GM21717 (cell line): ENCODE measurements at regions not wholly inside any gene's neighbourhood (a gene's known extent, or its start where the extent isn't known, plus 50 kb on each side); places are given as distances from the start of the nearest gene placed in this dataset.
"Not testable (repeated sequence)": the region's sequence is repeated elsewhere in the genome, so short reads cannot be mapped to it uniquely, and the experiment has no call there.

Source experiments
- ATAC-seq: cut with Tn5 transposase; IDR thresholded peaks from one replicate; pipeline ENCODE4 v1.9.1; 2021; ENCODE audit warnings: mild to moderate bottlenecking, moderate library complexity; ENCODE audit not compliant: unreplicated experiment

DNA sequence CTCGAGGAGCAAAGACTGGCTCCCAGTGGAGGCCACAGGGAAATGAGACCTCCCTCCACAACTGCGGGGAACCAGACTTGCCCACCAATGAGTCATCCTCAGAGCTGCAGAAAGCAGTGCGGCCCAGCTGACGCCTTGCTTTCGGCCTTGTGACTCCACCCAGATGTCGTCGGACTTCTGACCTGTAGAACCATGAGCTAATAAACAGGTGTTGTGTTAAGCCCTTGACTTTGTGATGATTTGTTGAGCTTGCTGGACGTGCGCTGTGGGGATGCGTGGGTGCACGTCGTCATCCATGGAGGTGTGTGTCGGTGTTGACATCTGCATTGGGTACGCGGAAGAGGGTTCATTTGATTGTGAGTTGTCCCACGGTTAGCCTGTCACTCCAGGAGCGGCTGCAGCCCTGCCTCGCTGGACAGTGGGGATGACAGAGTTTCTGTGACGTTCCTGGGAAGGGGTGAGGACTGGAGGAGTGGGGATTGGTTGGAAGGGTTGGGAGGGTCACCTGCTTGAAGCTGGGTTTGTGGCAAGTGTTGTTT lies 154.1 kb downstream of the SH3BP4 start:
- ATAC-seq, result no peak

GRCh38 chr2:235106874-235107639 lies 155.2 kb downstream of the SH3BP4 start:
- ATAC-seq, result no peak

DNA sequence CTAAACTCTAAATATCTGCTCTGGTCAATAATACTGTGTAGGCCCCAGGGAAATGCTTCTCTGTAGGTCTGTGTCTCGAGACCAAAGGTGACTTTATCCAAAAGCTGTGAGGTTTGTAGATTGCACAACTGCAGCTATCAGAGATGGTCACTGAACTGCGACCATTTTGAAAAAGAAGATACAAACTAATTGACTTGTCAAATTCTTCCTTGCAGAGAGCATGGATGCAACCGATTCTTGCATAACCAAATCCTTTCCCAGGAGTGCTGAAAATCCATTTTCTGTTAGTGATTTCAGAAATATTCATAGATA lies 155.8 kb downstream of the SH3BP4 start:
- ATAC-seq, result no peak

DNA sequence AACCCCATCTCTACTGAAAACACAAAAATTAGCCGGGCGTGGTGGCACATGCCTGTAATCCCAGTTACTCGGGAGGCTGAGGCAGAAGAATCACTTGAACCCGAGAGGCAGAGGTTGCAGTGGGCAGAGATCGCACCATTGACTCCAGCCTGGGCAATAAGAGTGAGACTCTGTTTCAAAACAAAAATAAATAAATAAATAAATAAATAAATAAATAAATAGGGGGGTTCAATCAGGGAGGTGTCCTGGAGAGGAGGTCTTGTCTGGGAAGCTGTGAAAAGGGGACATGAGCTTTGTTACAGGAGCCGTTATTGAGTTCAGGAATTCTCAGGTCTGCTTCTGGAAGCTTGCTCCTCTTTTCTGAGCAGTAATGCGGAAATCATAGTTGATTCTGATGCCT lies 157.7 kb downstream of the SH3BP4 start:
- ATAC-seq, result not testable (repeated sequence)

DNA sequence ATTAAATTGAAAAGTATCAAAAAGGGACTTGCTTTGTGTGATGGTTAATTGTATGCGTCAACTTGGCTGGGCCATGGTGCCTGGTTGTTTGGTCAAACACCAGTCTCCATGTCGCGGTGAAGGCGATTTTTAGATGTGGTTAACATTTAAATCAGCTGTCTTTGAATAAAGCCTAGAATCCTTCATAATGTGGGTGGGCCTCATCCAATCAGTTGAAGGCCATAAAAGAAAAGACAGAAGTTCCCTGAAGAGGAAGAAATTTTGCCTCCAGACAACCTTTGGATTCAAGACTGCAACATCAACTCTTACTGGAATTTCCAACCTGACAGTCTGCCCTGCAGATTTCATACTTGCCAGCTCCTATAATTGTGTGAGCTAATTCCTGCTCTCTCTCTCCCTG lies 160.5 kb downstream of the SH3BP4 start:
- no peak for ATAC-seq

DNA sequence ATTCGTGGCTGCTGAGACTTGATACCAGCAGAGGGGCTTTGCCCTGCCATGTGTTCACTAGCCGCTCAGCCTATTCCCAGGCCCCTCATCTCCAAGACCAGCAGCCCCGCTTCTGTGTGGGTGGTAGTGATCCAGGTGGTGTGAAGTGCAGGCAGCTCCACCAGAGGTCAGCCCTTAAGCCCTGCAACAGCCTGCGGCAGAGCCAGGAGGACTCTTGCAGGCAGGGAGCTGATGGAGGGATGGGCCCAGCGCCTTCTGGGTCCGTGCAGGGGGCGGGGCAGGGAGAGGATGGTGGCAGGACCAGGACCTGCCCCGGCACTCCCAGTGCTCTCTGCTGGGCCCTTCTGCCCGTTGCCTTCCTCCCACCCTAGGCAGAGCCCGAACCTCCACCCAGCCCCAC lies 162.0 kb downstream of the SH3BP4 start:
- ATAC-seq, result no peak

GRCh38 chr2:235114286-235114685 lies 162.5 kb downstream of the SH3BP4 start:
- ATAC-seq, result no peak

GRCh38 chr2:235115521-235115920 lies 163.7 kb downstream of the SH3BP4 start:
- ATAC-seq, result no peak

- ATAC-seq, result no peak
Observed at GRCh38 chr2:235116885-235117492, 165.2 kb downstream of the SH3BP4 start.

DNA sequence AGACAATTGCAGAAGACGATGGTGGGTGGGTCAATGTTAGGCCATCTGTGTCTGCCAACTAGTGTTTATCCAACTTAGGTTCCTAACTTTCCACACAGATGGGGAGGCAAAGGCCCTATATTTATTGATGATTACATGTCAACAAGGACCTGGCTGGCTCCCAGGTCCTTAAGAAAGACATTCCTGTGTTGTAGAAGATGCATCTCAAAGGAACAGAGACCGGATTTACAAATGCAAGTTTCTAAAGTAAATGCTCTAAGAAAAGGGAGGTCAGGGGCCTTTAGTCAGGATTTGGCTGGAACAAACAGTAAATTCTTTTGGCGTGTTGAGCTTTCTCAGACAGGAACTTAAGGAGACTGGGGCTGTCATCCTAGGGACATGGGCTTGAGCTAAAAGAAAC lies 175.0 kb downstream of the SH3BP4 start:
- ATAC-seq, result no peak

DNA sequence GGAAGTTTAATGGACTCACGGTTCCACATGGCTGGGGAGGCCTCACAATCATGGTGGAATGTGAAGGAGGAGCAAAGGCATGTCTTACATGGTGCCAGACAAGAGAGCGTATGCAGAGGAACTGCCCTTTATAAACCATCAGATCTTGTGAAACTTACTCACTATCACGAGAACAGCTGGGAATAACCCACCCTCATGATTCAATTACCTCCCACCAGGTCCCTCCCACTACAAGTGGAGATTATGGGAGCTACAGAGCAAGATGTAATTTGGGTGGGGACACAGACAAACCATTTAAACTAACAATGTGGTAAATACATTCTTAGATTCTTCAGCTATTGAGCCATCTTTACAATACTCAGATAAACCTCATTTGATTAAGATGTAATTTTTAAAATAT lies 176.1 kb downstream of the SH3BP4 start:
- ATAC-seq, result no peak

DNA sequence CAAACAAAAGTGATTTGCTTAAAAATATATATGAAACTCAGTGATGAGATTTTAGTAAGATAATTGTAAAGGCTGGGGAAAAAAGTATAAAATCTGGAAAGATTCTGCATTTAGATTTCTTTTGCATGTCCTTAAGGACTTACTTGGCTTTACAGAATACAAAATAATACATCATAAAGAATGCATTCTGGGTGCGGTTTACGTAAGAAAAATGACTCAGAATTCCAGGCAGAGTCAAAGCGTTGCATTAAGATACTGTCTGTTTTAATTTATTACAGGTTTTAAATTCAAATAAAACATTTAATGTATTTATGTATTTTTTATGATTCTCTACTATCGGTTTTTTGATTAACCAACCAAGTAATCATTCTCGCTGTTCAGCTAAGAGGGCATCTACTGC lies 178.0 kb downstream of the SH3BP4 start:
- no peak for ATAC-seq

GRCh38 chr2:235131334-235132305 lies 179.8 kb downstream of the SH3BP4 start:
- ATAC-seq, result no peak

DNA sequence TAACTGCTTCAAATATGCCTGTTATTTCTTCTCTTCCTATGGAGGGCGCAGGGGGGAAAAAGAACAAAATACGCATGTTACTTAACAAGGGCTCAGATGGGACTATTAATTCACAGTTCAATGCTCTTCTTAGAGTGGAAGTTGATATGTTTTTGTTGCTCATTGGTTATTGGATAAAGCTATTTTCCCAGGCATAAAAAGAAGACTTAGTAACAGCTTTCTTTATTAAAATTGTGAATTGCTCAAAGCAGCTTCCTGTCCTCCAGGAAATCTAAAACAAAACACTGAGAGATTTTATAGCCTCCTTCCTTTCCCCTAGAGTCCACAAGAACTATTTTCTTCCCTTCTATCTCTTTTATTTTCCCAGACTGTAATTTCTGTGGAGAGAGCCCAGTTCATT lies 180.8 kb downstream of the SH3BP4 start:
- no peak for ATAC-seq

- ATAC-seq, result no peak
Observed at GRCh38 chr2:235133837-235134236, 182.0 kb downstream of the SH3BP4 start.

DNA sequence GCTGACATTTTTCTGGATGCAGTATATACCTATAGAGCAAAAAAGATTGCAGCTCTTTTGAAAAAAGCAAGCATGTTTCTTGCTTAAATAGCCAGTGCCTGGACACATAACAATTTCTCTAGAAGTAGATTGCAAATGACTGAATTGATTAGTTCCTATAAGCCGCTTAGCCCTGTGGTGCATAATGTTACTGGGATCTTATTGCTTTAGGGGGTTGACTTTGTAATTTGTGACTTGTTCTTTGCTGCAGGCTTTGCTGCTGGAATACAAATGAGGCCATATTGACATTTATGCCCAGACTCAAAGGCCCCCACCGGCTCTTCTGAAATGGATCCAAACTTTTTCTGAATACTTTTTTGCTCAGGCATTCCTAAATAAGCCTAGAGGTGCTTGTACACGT lies 182.6 kb downstream of the SH3BP4 start:
- no peak for ATAC-seq

DNA sequence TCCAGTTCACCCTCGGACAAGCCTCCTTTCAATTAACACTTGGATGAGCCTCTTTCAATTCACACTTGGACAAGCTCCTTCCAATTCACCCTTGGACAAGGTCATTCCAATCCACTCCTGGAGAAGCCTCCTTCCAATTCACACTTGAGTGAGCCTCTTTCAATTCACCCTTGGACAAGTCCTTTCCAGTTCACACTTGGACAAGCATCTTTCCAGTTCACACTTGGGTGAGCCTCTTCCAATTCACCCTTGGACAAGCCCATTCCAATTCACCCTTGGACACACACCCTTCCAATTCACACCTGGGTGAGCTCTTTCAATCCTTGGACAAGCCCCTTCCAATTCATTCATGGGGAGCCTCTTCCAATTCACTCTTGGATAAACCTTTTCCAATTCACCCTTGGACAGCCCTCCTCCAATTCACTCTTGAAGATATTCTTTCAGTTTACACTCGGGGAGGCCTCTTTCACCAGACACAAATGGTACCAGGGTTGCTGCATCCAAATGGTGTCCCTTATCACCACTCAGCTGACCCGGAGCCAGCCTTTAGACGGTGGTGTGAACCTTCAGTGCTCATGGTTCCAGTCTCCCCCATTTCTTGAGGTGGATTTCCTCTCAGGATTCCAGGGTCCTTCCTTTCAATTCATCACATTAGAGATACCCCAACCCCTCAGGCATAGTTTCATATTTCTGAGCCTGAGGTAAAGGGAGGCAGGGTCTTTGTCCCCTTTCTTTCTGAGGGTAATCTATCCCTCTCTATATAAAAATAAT lies 183.6 kb downstream of the SH3BP4 start:
- ATAC-seq, result no peak

DNA sequence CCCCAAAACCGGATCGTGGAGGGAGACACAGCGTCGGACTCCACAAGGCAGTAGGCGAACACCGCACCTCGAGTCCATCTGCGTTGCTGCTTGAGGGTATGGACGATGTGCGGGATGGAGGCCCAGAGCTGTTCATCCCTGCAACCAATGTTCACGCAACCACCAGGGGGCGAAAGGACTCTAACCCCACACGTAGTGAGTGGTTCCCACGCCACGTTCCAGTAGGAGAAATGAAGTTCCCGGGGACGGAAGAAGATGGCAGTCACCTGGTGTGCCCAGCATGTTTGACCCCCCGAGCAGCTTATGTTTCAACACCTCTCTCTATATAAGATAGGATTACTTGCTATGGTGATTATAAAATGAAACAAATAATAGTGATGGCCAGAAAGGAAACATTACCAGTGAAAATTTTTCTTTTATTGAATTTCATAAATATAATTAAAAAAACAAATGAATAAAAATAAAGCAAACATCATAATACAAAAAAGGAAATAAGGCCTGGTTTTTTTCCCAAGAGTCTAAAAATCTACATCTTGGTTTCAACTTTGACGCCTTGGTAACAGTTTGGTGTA lies 184.3 kb downstream of the SH3BP4 start:
- ATAC-seq, result no peak

GRCh38 chr2:235138339-235138738 lies 186.5 kb downstream of the SH3BP4 start:
- ATAC-seq, result no peak
